GDM1 (cell line): ENCODE measurements at regions not wholly inside any gene's neighbourhood (a gene's known extent, or its start where the extent isn't known, plus 50 kb on each side); places are given as distances from the start of the nearest gene placed in this dataset.
A peak's percentile ranks its signal among the peaks of the same experiment; 100 is the strongest.
"Not testable (repeated sequence)": the region's sequence is repeated elsewhere in the genome, so short reads cannot be mapped to it uniquely, and the experiment has no call there.

Experiments used
- DNase-seq: peaks from one replicate; lab custom pipeline; 2025; lab: John Stamatoyannopoulos, UW

- no peak for DNase-seq
Observed at GRCh38 chr6:6091608-6092002, 84.9 kb upstream of the NRN1 start.

GRCh38 chr6:6090861-6091607 lies 84.3 kb upstream of the NRN1 start:
- DNase-seq, result no peak

GRCh38 chr6:6085928-6086668 lies 79.4 kb upstream of the NRN1 start:
- DNase-seq, result no peak

DNA sequence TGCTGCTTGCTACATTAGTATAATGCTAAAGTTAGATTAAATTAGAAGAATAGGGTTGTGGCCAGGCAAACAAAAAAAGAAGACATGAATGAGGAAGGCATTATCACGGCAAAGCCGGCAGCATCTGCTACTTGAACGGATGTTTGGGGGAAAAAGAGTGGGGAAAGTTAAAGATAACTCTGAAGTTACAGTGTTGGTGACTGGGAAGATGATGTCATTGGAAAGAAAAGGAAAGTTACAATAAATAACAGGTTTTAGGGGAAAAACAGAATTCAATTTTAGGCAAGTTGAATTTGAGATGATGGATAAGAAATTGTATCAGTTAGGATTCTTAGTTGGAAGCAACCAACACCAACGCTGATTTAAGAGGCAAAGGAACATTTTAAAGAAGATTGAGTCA lies 74.2 kb upstream of the NRN1 start:
- DNase-seq, result no peak

DNA sequence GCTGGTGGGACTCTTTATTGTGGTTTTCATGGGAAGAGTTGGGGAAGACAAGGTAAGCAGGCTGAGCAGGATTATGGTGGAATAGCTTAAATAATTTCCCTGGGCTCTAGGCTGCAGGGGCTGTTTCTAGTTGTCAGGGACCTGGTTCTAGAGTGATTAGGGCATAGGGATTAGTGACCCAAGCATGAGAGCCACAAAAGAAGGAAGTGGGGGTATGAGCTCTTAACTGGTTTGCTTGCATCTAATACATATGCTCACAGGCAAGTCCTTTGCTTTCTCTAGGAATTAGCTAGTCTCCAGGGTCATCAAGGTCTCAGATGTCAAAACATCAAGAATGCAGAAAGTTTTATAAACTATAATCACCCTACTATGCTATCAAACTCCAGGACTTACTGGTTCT lies 67.5 kb upstream of the NRN1 start:
- no peak for DNase-seq

GRCh38 chr6:6068157-6068556 lies 61.4 kb upstream of the NRN1 start:
- DNase-seq, result not testable (repeated sequence)

DNA sequence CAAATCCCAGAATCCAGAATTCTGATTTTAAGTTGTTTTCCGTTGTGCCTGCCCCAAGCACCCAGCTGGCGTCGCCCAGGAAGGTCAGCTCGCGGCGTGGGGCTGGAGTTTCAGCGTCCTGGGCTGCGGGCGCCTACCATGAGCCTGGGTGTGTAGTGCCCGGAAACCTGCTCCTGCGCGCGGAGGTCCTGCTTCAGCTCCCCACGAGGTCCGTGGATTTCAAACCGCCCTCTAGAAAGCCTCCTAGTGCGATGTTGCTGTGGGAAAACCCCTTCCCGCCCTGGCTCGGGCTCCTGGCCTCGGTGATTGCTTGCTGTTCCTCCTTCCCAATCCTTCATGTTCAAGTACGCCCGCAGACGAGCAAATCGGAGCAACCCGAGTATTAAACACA lies 51.3 kb upstream of the NRN1 start:
- no peak for DNase-seq

- DNase-seq, result peak; percentile 39
Observed at GRCh38 chr6:6057442-6058053, 50.8 kb upstream of the NRN1 start.
